DOHH2 (cell line): ENCODE measurements at regions not wholly inside any gene's neighbourhood (a gene's known extent, or its start where the extent isn't known, plus 50 kb on each side); places are given as distances from the start of the nearest gene placed in this dataset.

Experiments
- CTCF ChIP-seq: fragments of 200-600 bp; sonication (generic); IDR thresholded peaks from one replicate; pipeline ENCODE4 v1.5.1; 2014; ENCODE audit warnings: antibody characterized with exemption, mild to moderate bottlenecking, low read depth, low read length; ENCODE audit not compliant: poor library complexity, severe bottlenecking
- EZH2phosphoT487 ChIP-seq: fragments of 200-600 bp; sonication (generic); IDR thresholded peaks from 2 replicates; pipeline ENCODE4 v1.6.1; 2017; ENCODE audit warnings: borderline replicate concordance, mild to moderate bottlenecking, antibody characterized with exemption, low read length, moderate library complexity, mixed read lengths

GRCh38 chr12:34126805-34127204 lies 104.5 kb downstream of the ALG10 start:
- TF ChIP-seq CTCF (no peak), EZH2phosphoT487 (no peak)
